GM12878 (cell line): ENCODE measurements at regions not wholly inside any gene's neighbourhood (a gene's known extent, or its start where the extent isn't known, plus 50 kb on each side); places are given as distances from the start of the nearest gene placed in this dataset.

Experiments
- CBFB ChIP-seq: IDR thresholded peaks from 2 replicates; pipeline ENCODE4 v1.6.1; 2016; ENCODE audit warnings: antibody characterized with exemption, low read depth
- CBX5 ChIP-seq: sonication (generic); IDR thresholded peaks from 2 replicates; pipeline ENCODE4 v1.6.1; 2016; ENCODE audit warnings: low read depth, moderate library complexity, mild to moderate bottlenecking, inconsistent platforms
- FOS ChIP-seq: IDR thresholded peaks from 3 replicates; pipeline ENCODE4 v1.6.1; 2011; ENCODE audit warnings: borderline replicate concordance; ENCODE audit not compliant: insufficient read length; ENCODE audit errors: extremely low read depth
- HDGF ChIP-seq: fragments of 450-650 bp; IDR thresholded peaks from 2 replicates; pipeline ENCODE4 v1.6.1; 2016; ENCODE audit warnings: antibody characterized with exemption
- JUNB ChIP-seq: IDR thresholded peaks from 2 replicates; pipeline ENCODE4 v1.6.1; 2016; ENCODE audit warnings: antibody characterized with exemption, mild to moderate bottlenecking
- RELA ChIP-seq: fragments of 450-650 bp; IDR thresholded peaks from 2 replicates; pipeline ENCODE4 v1.8.0; 2014; ENCODE audit warnings: borderline replicate concordance; ENCODE audit not compliant: partially characterized antibody
- SIX5 ChIP-seq: IDR thresholded peaks from 2 replicates; pipeline ENCODE4 v1.6.1; 2011; ENCODE audit warnings: mild to moderate bottlenecking, low read depth, low read length, moderate library complexity; ENCODE audit not compliant: severe bottlenecking
- SMAD5 ChIP-seq: IDR thresholded peaks from 2 replicates; pipeline ENCODE4 v1.6.1; 2016; ENCODE audit warnings: antibody characterized with exemption, low read depth
- ZZZ3 ChIP-seq: IDR thresholded peaks from 2 replicates; pipeline ENCODE4 v1.6.1; 2011; ENCODE audit warnings: low read depth; ENCODE audit not compliant: control insufficient read depth, insufficient read length
- TF ChIP-seq, protein P1 (sequence below): IDR thresholded peaks from 2 replicates; pipeline ENCODE4 v1.6.1; 2011; ENCODE audit warnings: low read depth, mild to moderate bottlenecking, low read length, moderate library complexity, borderline replicate concordance; ENCODE audit errors: extremely low read depth
- TF ChIP-seq, protein P2 (sequence below), 3 experiments: IDR thresholded peaks in 2 of 3; conservative IDR thresholded peaks in 1 of 3; 2 replicates each; pipeline ENCODE4 v1.5.1; 2011; ENCODE audit warnings: low read depth in 3 of 3, low read length in 3 of 3, mild to moderate bottlenecking in 3 of 3, control low read depth in 2 of 3, moderate library complexity in 2 of 3, inconsistent platforms in 1 of 3, mixed read lengths in 1 of 3; ENCODE audit not compliant: control insufficient read depth in 2 of 3, insufficient read depth in 1 of 3; ENCODE audit errors: extremely low read depth in 1 of 3

DNA sequence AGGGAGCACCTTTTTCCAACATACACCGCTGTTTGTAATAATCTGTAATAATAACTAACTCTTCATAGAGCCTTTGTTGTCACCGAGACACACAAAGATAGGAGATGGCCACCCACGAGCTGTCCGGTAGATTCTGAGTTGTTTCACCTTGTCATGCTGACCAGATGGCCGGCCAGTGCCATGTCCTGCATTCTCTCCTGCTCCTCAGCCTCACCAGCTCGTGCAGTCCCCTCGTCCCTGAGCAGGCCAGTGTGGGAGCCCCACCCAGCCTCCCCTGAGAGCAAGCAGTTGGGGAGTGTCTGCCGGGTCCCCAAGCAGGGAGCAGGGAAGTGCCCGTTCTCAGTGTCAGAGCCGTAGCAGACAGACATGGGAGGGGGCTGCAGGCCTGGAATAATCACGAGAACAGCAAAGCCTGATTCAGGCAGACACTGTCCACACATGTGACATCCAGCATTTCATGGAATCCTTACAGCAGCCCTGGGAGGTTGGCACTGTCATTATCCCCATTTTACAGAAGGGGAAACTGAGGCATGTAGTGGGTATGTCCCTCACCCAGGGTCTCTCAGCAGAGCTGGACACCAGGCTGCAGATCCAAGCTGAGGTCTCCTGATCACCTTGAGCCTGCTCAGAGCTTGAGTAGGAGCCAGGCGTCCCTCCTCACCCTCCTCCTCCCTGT lies 178.5 kb upstream of the CIBAR2 start:
- TF ChIP-seq SIX5 (no peak), SMAD5 (no peak), RELA (no peak), JUNB (no peak), FOS (no peak), HDGF (no peak), CBFB (no peak), CBX5 (no peak), ZZZ3 (no peak)
- TF ChIP-seq, protein P1, sequence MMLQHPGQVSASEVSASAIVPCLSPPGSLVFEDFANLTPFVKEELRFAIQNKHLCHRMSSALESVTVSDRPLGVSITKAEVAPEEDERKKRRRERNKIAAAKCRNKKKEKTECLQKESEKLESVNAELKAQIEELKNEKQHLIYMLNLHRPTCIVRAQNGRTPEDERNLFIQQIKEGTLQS = no peak
- TF ChIP-seq, protein P2, sequence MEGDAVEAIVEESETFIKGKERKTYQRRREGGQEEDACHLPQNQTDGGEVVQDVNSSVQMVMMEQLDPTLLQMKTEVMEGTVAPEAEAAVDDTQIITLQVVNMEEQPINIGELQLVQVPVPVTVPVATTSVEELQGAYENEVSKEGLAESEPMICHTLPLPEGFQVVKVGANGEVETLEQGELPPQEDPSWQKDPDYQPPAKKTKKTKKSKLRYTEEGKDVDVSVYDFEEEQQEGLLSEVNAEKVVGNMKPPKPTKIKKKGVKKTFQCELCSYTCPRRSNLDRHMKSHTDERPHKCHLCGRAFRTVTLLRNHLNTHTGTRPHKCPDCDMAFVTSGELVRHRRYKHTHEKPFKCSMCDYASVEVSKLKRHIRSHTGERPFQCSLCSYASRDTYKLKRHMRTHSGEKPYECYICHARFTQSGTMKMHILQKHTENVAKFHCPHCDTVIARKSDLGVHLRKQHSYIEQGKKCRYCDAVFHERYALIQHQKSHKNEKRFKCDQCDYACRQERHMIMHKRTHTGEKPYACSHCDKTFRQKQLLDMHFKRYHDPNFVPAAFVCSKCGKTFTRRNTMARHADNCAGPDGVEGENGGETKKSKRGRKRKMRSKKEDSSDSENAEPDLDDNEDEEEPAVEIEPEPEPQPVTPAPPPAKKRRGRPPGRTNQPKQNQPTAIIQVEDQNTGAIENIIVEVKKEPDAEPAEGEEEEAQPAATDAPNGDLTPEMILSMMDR (IDR thresholded peaks at IDR 0.05 in 2 of 3, conservative IDR thresholded peaks at IDR 0.05 in 1 of 3; ENCODE audit: control insufficient read depth in 2 of 3, extremely low read depth in 1 of 3, insufficient read depth in 1 of 3, low read depth in 3 of 3, low read length in 3 of 3) = no peak
